ENCODE measurements at regions not wholly inside any gene's neighbourhood (a gene's known extent, or its start where the extent isn't known, plus 50 kb on each side); places are given as distances from the start of the nearest gene placed in this dataset.

DNA sequence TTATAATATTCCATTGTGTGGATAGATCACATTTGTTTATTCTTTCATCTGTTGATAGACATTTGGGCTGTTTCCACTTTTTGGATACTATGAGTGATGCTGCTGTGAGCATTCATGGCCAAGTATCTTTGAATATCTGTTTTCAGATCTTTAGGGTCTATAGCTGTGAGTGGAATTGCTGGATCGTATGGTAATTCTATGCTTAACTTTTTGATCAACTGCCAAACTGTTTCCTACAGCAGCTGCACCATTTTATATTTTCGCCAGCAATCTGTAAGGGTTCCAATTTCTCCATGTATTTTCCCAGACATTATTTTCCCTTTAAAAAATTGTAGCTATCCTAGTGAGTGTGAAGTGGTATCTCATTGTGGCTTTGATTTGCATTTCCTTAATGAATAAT lies 238.1 kb downstream of the AACS start:
- DNase-seq (ENCODE audit: unreplicated experiment), result no peak
- no TSS peak for BruUV-seq (replicated peaks)
- no peaks in the 10 kb centered on the region for H3K9me3 Mint-ChIP-seq (ENCODE audit: unreplicated experiment)
- peaks cover 68% of the 10 kb centered on the region for H3K27me3 Mint-ChIP-seq (ENCODE audit: insufficient read depth, unreplicated experiment)
- no peak overlapping the region for H3K4me3 Mint-ChIP-seq (ENCODE audit: unreplicated experiment)
- CTCF ChIA-PET, result interaction anchor here (0.7 kb wide), 1 partner anchor 1697 kb away, joined by 3 read pairs; no protein-coding TSS in a partner anchor
- no peaks in the 10 kb centered on the region for H3K36me3 Mint-ChIP-seq (ENCODE audit: insufficient read depth, unreplicated experiment)
- POLR2A ChIA-PET, result no interaction called here
- H3K4me1 Mint-ChIP-seq (ENCODE audit: insufficient read depth, unreplicated experiment), result no peaks in the 10 kb centered on the region
- H3K27ac Mint-ChIP-seq (ENCODE audit: low read depth, unreplicated experiment), result no peak overlapping the region
- intact Hi-C loops (cut with micrococcal nuclease), result no loop called here
- no peak for TF ChIP-seq CTCF (IDR thresholded peaks at IDR 0.05; ENCODE audit: unreplicated experiment)

DNA sequence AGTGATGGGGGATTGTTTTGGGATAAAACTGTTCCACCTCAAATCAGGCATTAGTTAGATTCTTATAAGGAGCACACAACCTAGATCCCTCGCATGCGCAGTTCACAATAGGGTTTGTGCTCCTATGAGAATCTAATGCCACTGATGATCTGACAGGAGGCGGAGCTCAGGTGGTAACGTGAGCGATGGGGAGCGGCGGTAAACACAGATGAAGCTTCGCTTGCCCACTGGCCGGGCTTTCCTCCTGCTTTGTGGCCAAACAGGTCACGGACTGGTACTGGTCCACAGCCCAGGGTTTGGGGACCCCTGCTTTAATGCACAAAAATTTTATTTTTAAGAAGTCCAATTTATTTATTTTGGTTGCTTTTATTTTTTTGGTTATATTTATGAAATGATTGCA lies 238.8 kb downstream of the AACS start:
- intact Hi-C loops (cut with micrococcal nuclease), result no loop called here
- DNase-seq (ENCODE audit: unreplicated experiment), result no peak
- ChIA-PET CTCF (interaction anchor here (0.6 to 1.3 kb wide), 2 partner anchors 27 to 28 kb away, joined by 3 read pairs; no protein-coding TSS in a partner anchor), POLR2A (no interaction called here)
- Mint-ChIP-seq H3K9me3 (ENCODE audit: unreplicated experiment) (no peaks in the 10 kb centered on the region), H3K27me3 (ENCODE audit: insufficient read depth, unreplicated experiment) (peaks cover 63% of the 10 kb centered on the region), H3K4me3 (ENCODE audit: unreplicated experiment) (no peak overlapping the region), H3K4me1 (ENCODE audit: insufficient read depth, unreplicated experiment) (no peaks in the 10 kb centered on the region), H3K36me3 (ENCODE audit: insufficient read depth, unreplicated experiment) (no peaks in the 10 kb centered on the region), H3K27ac (ENCODE audit: low read depth, unreplicated experiment) (no peak overlapping the region)
- BruUV-seq (replicated peaks), result no TSS peak
- TF ChIP-seq CTCF (IDR thresholded peaks at IDR 0.05; ENCODE audit: unreplicated experiment), result no peak

DNA sequence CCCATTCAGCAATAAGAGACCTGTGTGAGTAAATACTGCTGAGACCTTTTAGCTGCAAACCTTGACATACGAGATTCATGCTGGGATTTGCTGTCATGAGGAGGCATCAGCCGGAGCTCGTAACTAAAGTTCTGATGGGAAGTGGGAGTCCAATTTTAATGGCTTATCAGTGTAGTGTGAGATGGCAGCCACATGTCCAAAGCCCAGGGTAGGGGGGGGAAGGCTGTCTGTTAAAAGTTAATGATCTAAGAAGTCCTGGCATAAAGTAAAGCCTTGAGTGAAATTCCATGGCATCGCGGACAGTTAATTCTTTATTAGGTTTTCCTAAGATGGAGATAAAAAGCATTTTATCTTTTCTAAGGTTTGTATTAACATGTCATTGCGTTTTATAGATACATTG lies 240.0 kb downstream of the AACS start:
- Mint-ChIP-seq H3K36me3 (ENCODE audit: insufficient read depth, unreplicated experiment) (no peaks in the 10 kb centered on the region), H3K4me3 (ENCODE audit: unreplicated experiment) (no peak overlapping the region), H3K4me1 (ENCODE audit: insufficient read depth, unreplicated experiment) (no peaks in the 10 kb centered on the region), H3K27ac (ENCODE audit: low read depth, unreplicated experiment) (no peak overlapping the region), H3K27me3 (ENCODE audit: insufficient read depth, unreplicated experiment) (peaks cover 51% of the 10 kb centered on the region), H3K9me3 (ENCODE audit: unreplicated experiment) (no peaks in the 10 kb centered on the region)
- BruUV-seq (replicated peaks), result no TSS peak
- ChIA-PET CTCF (interaction anchor here (0.7 to 1.3 kb wide), 3 partner anchors 25 to 56 kb away, joined by 3 to 4 read pairs (median 4); no protein-coding TSS in a partner anchor), POLR2A (no interaction called here)
- no peak for TF ChIP-seq CTCF (IDR thresholded peaks at IDR 0.05; ENCODE audit: unreplicated experiment)
- DNase-seq (ENCODE audit: unreplicated experiment), result no peak
- intact Hi-C loops (cut with micrococcal nuclease), result no loop called here

GRCh38 chr12:125310461-125310860 lies 245.2 kb downstream of the AACS start:
- intact Hi-C loops (cut with micrococcal nuclease), result no loop called here
- Mint-ChIP-seq H3K36me3 (ENCODE audit: insufficient read depth, unreplicated experiment) (no peaks in the 10 kb centered on the region), H3K27ac (ENCODE audit: low read depth, unreplicated experiment) (no peak overlapping the region), H3K4me3 (ENCODE audit: unreplicated experiment) (no peak overlapping the region), H3K9me3 (ENCODE audit: unreplicated experiment) (no peaks in the 10 kb centered on the region), H3K27me3 (ENCODE audit: insufficient read depth, unreplicated experiment) (peaks cover 20% of the 10 kb centered on the region), H3K4me1 (ENCODE audit: insufficient read depth, unreplicated experiment) (no peaks in the 10 kb centered on the region)
- CTCF ChIA-PET, result interaction anchor here (2.1 kb wide), 1 partner anchor 20 kb away, joined by 6 read pairs; no protein-coding TSS in a partner anchor
- no peak for TF ChIP-seq CTCF (IDR thresholded peaks at IDR 0.05; ENCODE audit: unreplicated experiment)
- DNase-seq (ENCODE audit: unreplicated experiment), result no peak
- POLR2A ChIA-PET, result no interaction called here
- no TSS peak for BruUV-seq (replicated peaks)
